ENCODE measurements at regions not wholly inside any gene's neighbourhood (a gene's known extent, or its start where the extent isn't known, plus 50 kb on each side); places are given as distances from the start of the nearest gene placed in this dataset.

GRCh38 chr6:104404377-104404776 lies 455.3 kb downstream of the HACE1 start:
- H3K4me1 ChIP-seq (ENCODE audit: control insufficient read depth, insufficient read depth, low read length) = no peaks in the 10 kb centered on the region
- no peak overlapping the region for H3K27ac ChIP-seq (ENCODE audit: low read length)
- no peaks in the 10 kb centered on the region for H3K27me3 ChIP-seq (ENCODE audit: control insufficient read depth, insufficient read depth, low read length)
- no CpG with 5 or more reads among the region's 6 CpGs for WGBS (ENCODE audit: insufficient coverage, insufficient read length)
- DNase-seq (ENCODE audit: low read depth, low spot score) = no peak
- no peak overlapping the region for H3K4me3 ChIP-seq (ENCODE audit: low read length)
- no peaks in the 10 kb centered on the region for H3K36me3 ChIP-seq (ENCODE audit: control insufficient read depth, insufficient read depth, low read length)
- H3K9me3 ChIP-seq (ENCODE audit: control insufficient read depth, insufficient read depth, low read length) = no peaks in the 10 kb centered on the region

- H3K4me1 ChIP-seq (ENCODE audit: control insufficient read depth, insufficient read depth, low read length) = no peaks in the 10 kb centered on the region
- WGBS (ENCODE audit: insufficient coverage, insufficient read length) = no CpG with 5 or more reads among the region's 1 CpG
- no peak for DNase-seq (ENCODE audit: low read depth, low spot score)
- no peak overlapping the region for H3K4me3 ChIP-seq (ENCODE audit: low read length)
- H3K36me3 ChIP-seq (ENCODE audit: control insufficient read depth, insufficient read depth, low read length) = no peaks in the 10 kb centered on the region
- H3K27ac ChIP-seq (ENCODE audit: low read length) = no peak overlapping the region
- H3K27me3 ChIP-seq (ENCODE audit: control insufficient read depth, insufficient read depth, low read length) = no peaks in the 10 kb centered on the region
- no peaks in the 10 kb centered on the region for H3K9me3 ChIP-seq (ENCODE audit: control insufficient read depth, insufficient read depth, low read length)
Observed at GRCh38 chr6:104402572-104402971, 457.1 kb downstream of the HACE1 start.

GRCh38 chr6:104401926-104402325 lies 457.8 kb downstream of the HACE1 start:
- no peaks in the 10 kb centered on the region for H3K27me3 ChIP-seq (ENCODE audit: control insufficient read depth, insufficient read depth, low read length)
- DNase-seq (ENCODE audit: low read depth, low spot score) = no peak
- no CpG with 5 or more reads among the region's 5 CpGs for WGBS (ENCODE audit: insufficient coverage, insufficient read length)
- no peak overlapping the region for H3K4me3 ChIP-seq (ENCODE audit: low read length)
- no peak overlapping the region for H3K27ac ChIP-seq (ENCODE audit: low read length)
- H3K36me3 ChIP-seq (ENCODE audit: control insufficient read depth, insufficient read depth, low read length) = no peaks in the 10 kb centered on the region
- no peaks in the 10 kb centered on the region for H3K9me3 ChIP-seq (ENCODE audit: control insufficient read depth, insufficient read depth, low read length)
- H3K4me1 ChIP-seq (ENCODE audit: control insufficient read depth, insufficient read depth, low read length) = no peaks in the 10 kb centered on the region

GRCh38 chr6:104400844-104401243 lies 458.9 kb downstream of the HACE1 start:
- H3K27ac ChIP-seq (ENCODE audit: low read length) = no peak overlapping the region
- no CpG with 5 or more reads among the region's 5 CpGs for WGBS (ENCODE audit: insufficient coverage, insufficient read length)
- H3K4me1 ChIP-seq (ENCODE audit: control insufficient read depth, insufficient read depth, low read length) = no peaks in the 10 kb centered on the region
- H3K36me3 ChIP-seq (ENCODE audit: control insufficient read depth, insufficient read depth, low read length) = no peaks in the 10 kb centered on the region
- H3K27me3 ChIP-seq (ENCODE audit: control insufficient read depth, insufficient read depth, low read length) = no peaks in the 10 kb centered on the region
- no peaks in the 10 kb centered on the region for H3K9me3 ChIP-seq (ENCODE audit: control insufficient read depth, insufficient read depth, low read length)
- no peak for DNase-seq (ENCODE audit: low read depth, low spot score)
- H3K4me3 ChIP-seq (ENCODE audit: low read length) = no peak overlapping the region

GRCh38 chr6:104396077-104396476 lies 463.6 kb downstream of the HACE1 start:
- DNase-seq (ENCODE audit: low read depth, low spot score) = no peak
- H3K27ac ChIP-seq (ENCODE audit: low read length) = no peak overlapping the region
- H3K27me3 ChIP-seq (ENCODE audit: control insufficient read depth, insufficient read depth, low read length) = no peaks in the 10 kb centered on the region
- no CpG with 5 or more reads among the region's 3 CpGs for WGBS (ENCODE audit: insufficient coverage, insufficient read length)
- H3K36me3 ChIP-seq (ENCODE audit: control insufficient read depth, insufficient read depth, low read length) = no peaks in the 10 kb centered on the region
- H3K4me1 ChIP-seq (ENCODE audit: control insufficient read depth, insufficient read depth, low read length) = no peaks in the 10 kb centered on the region
- no peak overlapping the region for H3K4me3 ChIP-seq (ENCODE audit: low read length)
- no peaks in the 10 kb centered on the region for H3K9me3 ChIP-seq (ENCODE audit: control insufficient read depth, insufficient read depth, low read length)

GRCh38 chr6:104381907-104382306 lies 477.8 kb downstream of the HACE1 start:
- Histone ChIP-seq H3K27me3 (ENCODE audit: control insufficient read depth, insufficient read depth, low read length) (no peaks in the 10 kb centered on the region), H3K4me3 (ENCODE audit: low read length) (no peak overlapping the region), H3K27ac (ENCODE audit: low read length) (no peak overlapping the region), H3K36me3 (ENCODE audit: control insufficient read depth, insufficient read depth, low read length) (no peaks in the 10 kb centered on the region), H3K9me3 (ENCODE audit: control insufficient read depth, insufficient read depth, low read length) (no peaks in the 10 kb centered on the region), H3K4me1 (ENCODE audit: control insufficient read depth, insufficient read depth, low read length) (no peaks in the 10 kb centered on the region)
- no peak for DNase-seq (ENCODE audit: low read depth, low spot score)
- no CpG with 5 or more reads among the region's 2 CpGs for WGBS (ENCODE audit: insufficient coverage, insufficient read length)

- Histone ChIP-seq H3K36me3 (ENCODE audit: control insufficient read depth, insufficient read depth, low read length) (no peaks in the 10 kb centered on the region), H3K4me3 (ENCODE audit: low read length) (no peak overlapping the region), H3K27me3 (ENCODE audit: control insufficient read depth, insufficient read depth, low read length) (no peaks in the 10 kb centered on the region), H3K4me1 (ENCODE audit: control insufficient read depth, insufficient read depth, low read length) (no peaks in the 10 kb centered on the region), H3K9me3 (ENCODE audit: control insufficient read depth, insufficient read depth, low read length) (no peaks in the 10 kb centered on the region), H3K27ac (ENCODE audit: low read length) (no peak overlapping the region)
- DNase-seq (ENCODE audit: low read depth, low spot score) = no peak
- WGBS (ENCODE audit: insufficient coverage, insufficient read length) = 100% methylated on average over 2 of the region's 5 CpGs
Observed at GRCh38 chr6:104365451-104366234, 494.1 kb downstream of the HACE1 start.

- DNase-seq (ENCODE audit: low read depth, low spot score) = no peak
- Histone ChIP-seq H3K4me1 (ENCODE audit: control insufficient read depth, insufficient read depth, low read length) (no peaks in the 10 kb centered on the region), H3K27me3 (ENCODE audit: control insufficient read depth, insufficient read depth, low read length) (no peaks in the 10 kb centered on the region), H3K27ac (ENCODE audit: low read length) (no peak overlapping the region), H3K9me3 (ENCODE audit: control insufficient read depth, insufficient read depth, low read length) (no peaks in the 10 kb centered on the region), H3K4me3 (ENCODE audit: low read length) (no peak overlapping the region), H3K36me3 (ENCODE audit: control insufficient read depth, insufficient read depth, low read length) (no peaks in the 10 kb centered on the region)
- no CpG with 5 or more reads among the region's 3 CpGs for WGBS (ENCODE audit: insufficient coverage, insufficient read length)
Observed at GRCh38 chr6:104357928-104358327, 501.8 kb downstream of the HACE1 start.

GRCh38 chr6:104356197-104356596 lies 503.5 kb downstream of the HACE1 start:
- H3K4me3 ChIP-seq (ENCODE audit: low read length) = no peak overlapping the region
- H3K27ac ChIP-seq (ENCODE audit: low read length) = no peak overlapping the region
- no peaks in the 10 kb centered on the region for H3K36me3 ChIP-seq (ENCODE audit: control insufficient read depth, insufficient read depth, low read length)
- H3K4me1 ChIP-seq (ENCODE audit: control insufficient read depth, insufficient read depth, low read length) = no peaks in the 10 kb centered on the region
- WGBS (ENCODE audit: insufficient coverage, insufficient read length) = no CpG with 5 or more reads among the region's 5 CpGs
- no peak for DNase-seq (ENCODE audit: low read depth, low spot score)
- H3K27me3 ChIP-seq (ENCODE audit: control insufficient read depth, insufficient read depth, low read length) = no peaks in the 10 kb centered on the region
- H3K9me3 ChIP-seq (ENCODE audit: control insufficient read depth, insufficient read depth, low read length) = no peaks in the 10 kb centered on the region

GRCh38 chr6:104349191-104349590 lies 510.5 kb downstream of the HACE1 start:
- H3K4me1 ChIP-seq (ENCODE audit: control insufficient read depth, insufficient read depth, low read length) = no peaks in the 10 kb centered on the region
- no peak overlapping the region for H3K27ac ChIP-seq (ENCODE audit: low read length)
- H3K27me3 ChIP-seq (ENCODE audit: control insufficient read depth, insufficient read depth, low read length) = no peaks in the 10 kb centered on the region
- no peak for DNase-seq (ENCODE audit: low read depth, low spot score)
- H3K9me3 ChIP-seq (ENCODE audit: control insufficient read depth, insufficient read depth, low read length) = no peaks in the 10 kb centered on the region
- no peak overlapping the region for H3K4me3 ChIP-seq (ENCODE audit: low read length)
- no peaks in the 10 kb centered on the region for H3K36me3 ChIP-seq (ENCODE audit: control insufficient read depth, insufficient read depth, low read length)
- no CpG with 5 or more reads among the region's 4 CpGs for WGBS (ENCODE audit: insufficient coverage, insufficient read length)

- WGBS (ENCODE audit: insufficient coverage, insufficient read length) = no CpG with 5 or more reads among the region's 2 CpGs
- no peak overlapping the region for H3K4me3 ChIP-seq (ENCODE audit: low read length)
- DNase-seq (ENCODE audit: low read depth, low spot score) = no peak
- H3K9me3 ChIP-seq (ENCODE audit: control insufficient read depth, insufficient read depth, low read length) = no peaks in the 10 kb centered on the region
- H3K4me1 ChIP-seq (ENCODE audit: control insufficient read depth, insufficient read depth, low read length) = no peaks in the 10 kb centered on the region
- no peaks in the 10 kb centered on the region for H3K36me3 ChIP-seq (ENCODE audit: control insufficient read depth, insufficient read depth, low read length)
- H3K27me3 ChIP-seq (ENCODE audit: control insufficient read depth, insufficient read depth, low read length) = no peaks in the 10 kb centered on the region
- H3K27ac ChIP-seq (ENCODE audit: low read length) = no peak overlapping the region
Observed at GRCh38 chr6:104344223-104344622, 515.5 kb downstream of the HACE1 start.

All from iPS DF 6.9 (cell line).